ENCODE measurements at regions not wholly inside any gene's neighbourhood (a gene's known extent, or its start where the extent isn't known, plus 50 kb on each side); places are given as distances from the start of the nearest gene placed in this dataset.

GRCh38 chr9:96038914-96039313 lies 163.4 kb downstream of the ERCC6L2 start:
- DNase-seq (ENCODE audit: low read depth, low spot score): no peak
- no peak overlapping the region for H3K4me3 ChIP-seq (ENCODE audit: low read depth, low read length)
- CTCF ChIA-PET: no interaction called here
- TF ChIP-seq, protein P1, sequence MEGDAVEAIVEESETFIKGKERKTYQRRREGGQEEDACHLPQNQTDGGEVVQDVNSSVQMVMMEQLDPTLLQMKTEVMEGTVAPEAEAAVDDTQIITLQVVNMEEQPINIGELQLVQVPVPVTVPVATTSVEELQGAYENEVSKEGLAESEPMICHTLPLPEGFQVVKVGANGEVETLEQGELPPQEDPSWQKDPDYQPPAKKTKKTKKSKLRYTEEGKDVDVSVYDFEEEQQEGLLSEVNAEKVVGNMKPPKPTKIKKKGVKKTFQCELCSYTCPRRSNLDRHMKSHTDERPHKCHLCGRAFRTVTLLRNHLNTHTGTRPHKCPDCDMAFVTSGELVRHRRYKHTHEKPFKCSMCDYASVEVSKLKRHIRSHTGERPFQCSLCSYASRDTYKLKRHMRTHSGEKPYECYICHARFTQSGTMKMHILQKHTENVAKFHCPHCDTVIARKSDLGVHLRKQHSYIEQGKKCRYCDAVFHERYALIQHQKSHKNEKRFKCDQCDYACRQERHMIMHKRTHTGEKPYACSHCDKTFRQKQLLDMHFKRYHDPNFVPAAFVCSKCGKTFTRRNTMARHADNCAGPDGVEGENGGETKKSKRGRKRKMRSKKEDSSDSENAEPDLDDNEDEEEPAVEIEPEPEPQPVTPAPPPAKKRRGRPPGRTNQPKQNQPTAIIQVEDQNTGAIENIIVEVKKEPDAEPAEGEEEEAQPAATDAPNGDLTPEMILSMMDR (IDR thresholded peaks at IDR 0.05; ENCODE audit: insufficient read depth, low read length, missing control alignments): no peak
- POLR2A ChIA-PET: no interaction called here

DNA sequence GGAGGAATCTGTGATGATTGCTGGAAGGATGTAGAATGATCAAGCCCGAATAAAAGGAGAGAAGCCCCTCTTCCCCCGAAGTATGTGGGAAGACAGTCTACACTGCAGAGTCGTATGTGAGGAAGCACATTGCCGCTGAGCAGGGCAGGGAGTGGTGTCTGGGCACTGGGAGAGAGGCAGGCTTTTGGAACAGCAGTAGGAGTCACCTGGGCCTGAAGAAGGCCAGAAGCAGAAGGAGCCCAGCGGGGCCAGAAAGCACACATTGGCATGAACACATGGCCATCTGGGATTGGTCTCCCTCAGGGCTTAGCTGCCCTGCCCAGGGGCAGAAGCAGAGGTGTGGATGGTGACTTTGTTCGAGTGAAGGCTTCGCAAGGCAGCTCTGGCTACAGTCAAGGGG lies 162.8 kb downstream of the ERCC6L2 start:
- no peak for DNase-seq (ENCODE audit: low read depth, low spot score)
- H3K4me3 ChIP-seq (ENCODE audit: low read depth, low read length): no peak overlapping the region
- ChIA-PET CTCF (no interaction called here), POLR2A (no interaction called here)
- TF ChIP-seq, protein P1 (IDR thresholded peaks at IDR 0.05; ENCODE audit: insufficient read depth, low read length, missing control alignments): no peak

DNA sequence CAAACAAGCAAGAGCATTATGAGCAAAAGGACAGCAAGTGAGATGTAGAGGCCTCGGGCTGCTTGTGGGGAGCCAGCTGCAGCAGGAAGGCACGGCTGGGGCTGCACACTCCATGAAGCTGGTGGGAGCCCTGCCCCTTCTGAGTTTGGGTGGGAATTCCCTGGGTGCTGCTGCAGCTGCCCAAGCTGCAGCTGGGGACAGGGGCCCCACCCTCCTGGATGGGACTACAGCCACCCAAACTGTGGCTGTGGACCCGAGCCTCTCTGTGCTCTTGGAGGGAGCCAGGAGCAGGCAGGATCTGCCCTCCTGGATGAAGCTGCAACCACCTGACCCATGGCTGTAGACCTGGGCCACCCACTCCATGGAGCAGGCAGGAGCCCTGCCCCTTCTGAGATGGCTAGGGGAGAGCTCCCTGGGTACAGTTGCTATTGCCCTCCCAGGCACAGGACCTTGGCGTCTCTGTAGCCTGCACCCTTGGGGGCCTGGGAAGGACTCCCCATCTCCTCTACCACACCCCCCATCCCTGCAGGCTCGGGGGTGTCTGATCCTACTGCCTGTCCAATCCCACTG lies 159.1 kb downstream of the ERCC6L2 start:
- DNase-seq (ENCODE audit: low read depth, low spot score): no peak
- H3K4me3 ChIP-seq (ENCODE audit: low read depth, low read length): no peak overlapping the region
- TF ChIP-seq, protein P1 (IDR thresholded peaks at IDR 0.05; ENCODE audit: insufficient read depth, low read length, missing control alignments): no peak
- POLR2A ChIA-PET: no interaction called here
- CTCF ChIA-PET: interaction anchor here (1.2 kb wide), 1 partner anchor 10 kb away, joined by 3 read pairs; no protein-coding TSS in a partner anchor

- no peak for DNase-seq (ENCODE audit: low read depth, low spot score)
- TF ChIP-seq, protein P1 (IDR thresholded peaks at IDR 0.05; ENCODE audit: insufficient read depth, low read length, missing control alignments): no peak
- ChIA-PET CTCF (interaction anchor here (0.7 kb wide), 1 partner anchor 688 kb away, joined by 3 read pairs; no protein-coding TSS in a partner anchor), POLR2A (no interaction called here)
- H3K4me3 ChIP-seq (ENCODE audit: low read depth, low read length): no peak overlapping the region
Measured at GRCh38 chr9:96033896-96034295, 158.4 kb downstream of the ERCC6L2 start.

GRCh38 chr9:96031916-96032534 lies 156.5 kb downstream of the ERCC6L2 start:
- no peak for DNase-seq (ENCODE audit: low read depth, low spot score)
- ChIA-PET POLR2A (no interaction called here), CTCF (no interaction called here)
- no peak overlapping the region for H3K4me3 ChIP-seq (ENCODE audit: low read depth, low read length)
- TF ChIP-seq, protein P1 (IDR thresholded peaks at IDR 0.05; ENCODE audit: insufficient read depth, low read length, missing control alignments): no peak

DNA sequence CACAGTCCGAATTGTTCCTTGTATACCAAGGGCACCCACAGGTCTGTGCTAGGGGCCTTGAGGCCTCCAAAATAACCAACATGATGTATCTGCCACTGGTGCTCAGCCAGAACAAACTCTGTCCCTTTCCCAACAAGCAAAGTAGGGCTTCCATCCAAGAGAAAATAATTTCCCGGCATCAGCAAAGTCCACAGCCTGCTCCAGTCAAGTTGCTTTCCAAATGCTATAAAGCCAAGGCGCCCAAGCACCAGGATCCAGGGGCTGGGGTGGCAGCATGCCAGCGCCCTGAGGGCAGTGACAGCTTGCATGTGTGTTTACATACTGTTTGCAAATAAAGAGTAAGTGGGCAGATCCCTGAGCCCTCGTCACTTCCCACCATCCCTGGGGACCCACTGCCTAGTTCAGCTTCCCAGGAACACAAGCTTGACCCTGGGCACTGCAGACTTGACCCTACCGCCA lies 155.9 kb downstream of the ERCC6L2 start:
- H3K4me3 ChIP-seq (ENCODE audit: low read depth, low read length): no peak overlapping the region
- CTCF ChIA-PET: no interaction called here
- TF ChIP-seq, protein P1 (IDR thresholded peaks at IDR 0.05; ENCODE audit: insufficient read depth, low read length, missing control alignments): no peak
- POLR2A ChIA-PET: no interaction called here
- DNase-seq (ENCODE audit: low read depth, low spot score): no peak
